Breast epithelium (tissue), 3 donors: ENCODE measurements at regions not wholly inside any gene's neighbourhood (a gene's known extent, or its start where the extent isn't known, plus 50 kb on each side); places are given as distances from the start of the nearest gene placed in this dataset.

Experiments used
- POLR2A ChIP-seq: fragments of 450-650 bp; IDR thresholded peaks from one replicate; pipeline ENCODE4 v1.6.1; 2016; ENCODE audit warnings: antibody characterized with exemption, mild to moderate bottlenecking, moderate library complexity
- TF ChIP-seq, protein P1 (sequence below), 3 donors: fragments of 450-650 bp; IDR thresholded peaks; one replicate each; pipeline ENCODE4 v1.5.1; 2016 to 2017; ENCODE audit warnings: antibody characterized with exemption in 3 of 3, mild to moderate bottlenecking in 3 of 3, moderate library complexity in 3 of 3

DNA sequence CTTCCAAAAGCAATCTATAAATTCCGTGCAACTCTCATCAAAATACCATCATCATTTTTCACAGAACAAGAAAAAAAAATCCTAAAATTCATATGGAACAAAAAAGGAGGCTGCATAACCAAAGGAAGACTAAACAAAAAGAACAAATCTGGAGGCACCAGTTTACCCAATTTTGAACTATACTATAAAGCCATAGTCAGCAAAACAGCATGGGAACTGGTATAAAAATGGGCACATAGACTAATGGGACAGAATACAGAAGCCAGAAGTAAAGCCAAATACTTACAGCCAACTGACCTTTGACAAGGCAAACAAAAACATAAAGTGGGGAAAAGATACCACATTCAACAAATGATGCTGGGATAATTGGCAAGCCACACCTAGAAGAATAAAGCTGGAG is 753.5 kb upstream of the PABPC4L start:
- TF ChIP-seq POLR2A, result no peak
- TF ChIP-seq, protein P1, sequence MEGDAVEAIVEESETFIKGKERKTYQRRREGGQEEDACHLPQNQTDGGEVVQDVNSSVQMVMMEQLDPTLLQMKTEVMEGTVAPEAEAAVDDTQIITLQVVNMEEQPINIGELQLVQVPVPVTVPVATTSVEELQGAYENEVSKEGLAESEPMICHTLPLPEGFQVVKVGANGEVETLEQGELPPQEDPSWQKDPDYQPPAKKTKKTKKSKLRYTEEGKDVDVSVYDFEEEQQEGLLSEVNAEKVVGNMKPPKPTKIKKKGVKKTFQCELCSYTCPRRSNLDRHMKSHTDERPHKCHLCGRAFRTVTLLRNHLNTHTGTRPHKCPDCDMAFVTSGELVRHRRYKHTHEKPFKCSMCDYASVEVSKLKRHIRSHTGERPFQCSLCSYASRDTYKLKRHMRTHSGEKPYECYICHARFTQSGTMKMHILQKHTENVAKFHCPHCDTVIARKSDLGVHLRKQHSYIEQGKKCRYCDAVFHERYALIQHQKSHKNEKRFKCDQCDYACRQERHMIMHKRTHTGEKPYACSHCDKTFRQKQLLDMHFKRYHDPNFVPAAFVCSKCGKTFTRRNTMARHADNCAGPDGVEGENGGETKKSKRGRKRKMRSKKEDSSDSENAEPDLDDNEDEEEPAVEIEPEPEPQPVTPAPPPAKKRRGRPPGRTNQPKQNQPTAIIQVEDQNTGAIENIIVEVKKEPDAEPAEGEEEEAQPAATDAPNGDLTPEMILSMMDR (IDR thresholded peaks at IDR 0.05), result no peak
